BE2C (cell line): ENCODE measurements at regions not wholly inside any gene's neighbourhood (a gene's known extent, or its start where the extent isn't known, plus 50 kb on each side); places are given as distances from the start of the nearest gene placed in this dataset.

Experiments used
- DNase-seq: peaks from one replicate; pipeline ENCODE4 v3.0.0-alpha.2; 2020
- H3K27me3 ChIP-seq: fragments of 250-450 bp; sonication (Bioruptor Pico); 2 replicates; pipeline ENCODE4 v1.5.1; 2020; ENCODE audit warnings: mild to moderate bottlenecking
- H3K36me3 ChIP-seq: fragments of 250-450 bp; sonication (Bioruptor Pico); 2 replicates; pipeline ENCODE4 v1.5.1; 2020; ENCODE audit warnings: mild to moderate bottlenecking
- H3K4me1 ChIP-seq: fragments of 250-450 bp; sonication (Bioruptor Pico); 2 replicates; pipeline ENCODE4 v1.5.1; 2020
- H3K4me3 ChIP-seq: 2 replicates; pipeline ENCODE4 v1.5.1; 2011; ENCODE audit warnings: low read depth, low read length
- H3K9me3 ChIP-seq: fragments of 250-450 bp; sonication (Bioruptor Pico); 2 replicates; pipeline ENCODE4 v1.5.1; 2020
- CTCF ChIP-seq: IDR thresholded peaks from 2 replicates; pipeline ENCODE4 v1.5.1; 2012; ENCODE audit warnings: mild to moderate bottlenecking, low read depth, low read length

GRCh38 chr6:1023229-1023628, 288.7 kb upstream of the FOXQ1 start:
- DNase-seq: no peak
- no peak for TF ChIP-seq CTCF
- H3K36me3 ChIP-seq: no peaks in the 10 kb centered on the region
- no peaks in the 10 kb centered on the region for H3K4me1 ChIP-seq
- H3K9me3 ChIP-seq: no peaks in the 10 kb centered on the region
- H3K4me3 ChIP-seq: no peak overlapping the region
- H3K27me3 ChIP-seq: peaks cover 20% of the 10 kb centered on the region

GRCh38 chr6:1022719-1023118, 289.2 kb upstream of the FOXQ1 start:
- H3K4me3 ChIP-seq: no peak overlapping the region
- no peak for TF ChIP-seq CTCF
- peaks cover 20% of the 10 kb centered on the region for H3K27me3 ChIP-seq
- H3K36me3 ChIP-seq: no peaks in the 10 kb centered on the region
- DNase-seq: no peak
- no peaks in the 10 kb centered on the region for H3K9me3 ChIP-seq
- H3K4me1 ChIP-seq: no peaks in the 10 kb centered on the region

GRCh38 chr6:1020837-1021236, 291.1 kb upstream of the FOXQ1 start:
- TF ChIP-seq CTCF: no peak

GRCh38 chr6:1020133-1020532, 291.8 kb upstream of the FOXQ1 start:
- no peak for DNase-seq
- no peaks in the 10 kb centered on the region for H3K9me3 ChIP-seq
- H3K36me3 ChIP-seq: no peaks in the 10 kb centered on the region
- H3K27me3 ChIP-seq: peaks cover 4% of the 10 kb centered on the region
- no peak for TF ChIP-seq CTCF
- no peaks in the 10 kb centered on the region for H3K4me1 ChIP-seq
- no peak overlapping the region for H3K4me3 ChIP-seq

More at GRCh38 chr6:1020837-1021236, 291.1 kb upstream of the FOXQ1 start:
- no peaks in the 10 kb centered on the region for H3K36me3 ChIP-seq
- no peaks in the 10 kb centered on the region for H3K4me1 ChIP-seq
- H3K27me3 ChIP-seq: peaks cover 9% of the 10 kb centered on the region
- no peaks in the 10 kb centered on the region for H3K9me3 ChIP-seq
- DNase-seq: no peak
- no peak overlapping the region for H3K4me3 ChIP-seq

GRCh38 chr6:1018041-1018440, 293.9 kb upstream of the FOXQ1 start:
- no peaks in the 10 kb centered on the region for H3K4me1 ChIP-seq
- H3K27me3 ChIP-seq: peaks cover 4% of the 10 kb centered on the region; the same call in 1 of the 2 replicates
- H3K36me3 ChIP-seq: no peaks in the 10 kb centered on the region
- H3K9me3 ChIP-seq: no peaks in the 10 kb centered on the region
- no peak for TF ChIP-seq CTCF
- DNase-seq: no peak
- H3K4me3 ChIP-seq: no peak overlapping the region

- Histone ChIP-seq H3K36me3 (no peaks in the 10 kb centered on the region), H3K4me3 (no peak overlapping the region), H3K4me1 (no peaks in the 10 kb centered on the region), H3K9me3 (no peaks in the 10 kb centered on the region), H3K27me3 (peaks cover 4% of the 10 kb centered on the region; the same call in 1 of the 2 replicates)
- TF ChIP-seq CTCF: no peak
- DNase-seq: no peak
These were observed 295.3 kb upstream of the FOXQ1 start for GRCh38 chr6:1016329-1017302.
